ENCODE measurements at regions not wholly inside any gene's neighbourhood (a gene's known extent, or its start where the extent isn't known, plus 50 kb on each side); places are given as distances from the start of the nearest gene placed in this dataset.

DNA sequence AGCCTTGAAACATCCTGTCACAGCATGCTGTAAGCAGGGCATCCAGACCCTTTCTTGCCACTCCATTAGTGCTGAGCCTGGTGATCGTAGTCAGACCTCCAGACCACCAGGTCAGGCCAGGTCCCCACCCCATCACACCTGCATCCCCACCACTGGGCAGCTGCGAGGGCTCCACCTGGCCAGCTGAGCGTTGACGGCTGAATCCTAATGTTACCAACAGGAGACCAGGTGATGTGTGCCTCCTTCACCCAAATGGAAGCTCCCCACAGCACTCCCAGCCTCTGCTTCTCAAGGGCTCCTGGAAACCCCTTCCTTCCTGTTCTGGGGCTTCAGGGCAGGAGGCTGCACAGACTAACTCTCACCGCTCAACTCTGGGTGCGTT lies 189.4 kb downstream of the C16orf95 start:
- Mint-ChIP-seq H3K36me3 (ENCODE audit: insufficient read depth) (no peaks in the 10 kb centered on the region), H3K9me3 (ENCODE audit: low read depth) (peaks cover 4% of the 10 kb centered on the region), H3K4me3 (ENCODE audit: low read depth) (no peak overlapping the region)

DNA sequence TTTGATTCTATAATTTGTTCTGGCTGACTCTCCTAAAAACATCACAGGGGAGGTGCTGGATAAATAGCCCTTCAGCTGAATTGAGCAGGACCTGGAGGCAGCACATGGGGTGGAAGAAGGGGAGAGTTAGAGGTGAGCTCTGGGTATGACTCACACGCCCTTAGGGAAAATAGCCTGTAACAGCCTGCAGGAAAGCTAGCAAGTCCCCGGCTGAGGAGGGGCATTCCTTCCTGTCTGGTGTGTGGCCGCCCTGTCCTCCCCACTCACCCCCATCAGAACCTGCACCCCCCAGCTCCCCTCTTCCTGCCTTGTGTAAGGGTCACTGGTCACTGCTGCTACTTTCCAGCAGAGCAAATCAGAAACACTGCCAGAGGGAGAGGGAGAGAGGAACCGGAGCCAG lies 187.4 kb downstream of the C16orf95 start:
- Mint-ChIP-seq H3K9me3 (ENCODE audit: low read depth) (no peaks in the 10 kb centered on the region), H3K27me3 (peaks cover 27% of the 10 kb centered on the region), H3K4me3 (ENCODE audit: low read depth) (no peak overlapping the region), H3K4me1 (ENCODE audit: low read depth) (peaks cover 8% of the 10 kb centered on the region), H3K36me3 (ENCODE audit: insufficient read depth) (no peaks in the 10 kb centered on the region), H3K27ac (no peak overlapping the region)
- TF ChIP-seq, protein P1, sequence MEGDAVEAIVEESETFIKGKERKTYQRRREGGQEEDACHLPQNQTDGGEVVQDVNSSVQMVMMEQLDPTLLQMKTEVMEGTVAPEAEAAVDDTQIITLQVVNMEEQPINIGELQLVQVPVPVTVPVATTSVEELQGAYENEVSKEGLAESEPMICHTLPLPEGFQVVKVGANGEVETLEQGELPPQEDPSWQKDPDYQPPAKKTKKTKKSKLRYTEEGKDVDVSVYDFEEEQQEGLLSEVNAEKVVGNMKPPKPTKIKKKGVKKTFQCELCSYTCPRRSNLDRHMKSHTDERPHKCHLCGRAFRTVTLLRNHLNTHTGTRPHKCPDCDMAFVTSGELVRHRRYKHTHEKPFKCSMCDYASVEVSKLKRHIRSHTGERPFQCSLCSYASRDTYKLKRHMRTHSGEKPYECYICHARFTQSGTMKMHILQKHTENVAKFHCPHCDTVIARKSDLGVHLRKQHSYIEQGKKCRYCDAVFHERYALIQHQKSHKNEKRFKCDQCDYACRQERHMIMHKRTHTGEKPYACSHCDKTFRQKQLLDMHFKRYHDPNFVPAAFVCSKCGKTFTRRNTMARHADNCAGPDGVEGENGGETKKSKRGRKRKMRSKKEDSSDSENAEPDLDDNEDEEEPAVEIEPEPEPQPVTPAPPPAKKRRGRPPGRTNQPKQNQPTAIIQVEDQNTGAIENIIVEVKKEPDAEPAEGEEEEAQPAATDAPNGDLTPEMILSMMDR (IDR thresholded peaks at IDR 0.05; ENCODE audit: unreplicated experiment), result no peak
- DNase-seq (ENCODE audit: low spot score, unreplicated experiment), result no peak

More for the DNA sequence above, 189.4 kb downstream of the C16orf95 start:
- no peak for DNase-seq (ENCODE audit: low spot score, unreplicated experiment)
- TF ChIP-seq, protein P1 (IDR thresholded peaks at IDR 0.05; ENCODE audit: unreplicated experiment), result no peak
- no peak overlapping the region for H3K27ac Mint-ChIP-seq
- H3K4me1 Mint-ChIP-seq (ENCODE audit: low read depth), result peaks cover 8% of the 10 kb centered on the region
- peaks cover 21% of the 10 kb centered on the region for H3K27me3 Mint-ChIP-seq

GRCh38 chr16:87131061-87131995 lies 185.9 kb downstream of the C16orf95 start:
- no peak overlapping the region for H3K4me3 Mint-ChIP-seq (ENCODE audit: low read depth)
- no peak for DNase-seq (ENCODE audit: low spot score, unreplicated experiment)
- TF ChIP-seq, protein P1 (IDR thresholded peaks at IDR 0.05; ENCODE audit: unreplicated experiment), result no peak
- no peaks in the 10 kb centered on the region for H3K36me3 Mint-ChIP-seq (ENCODE audit: insufficient read depth)
- H3K4me1 Mint-ChIP-seq (ENCODE audit: low read depth), result peaks cover 7% of the 10 kb centered on the region
- peaks cover 23% of the 10 kb centered on the region for H3K27me3 Mint-ChIP-seq
- H3K27ac Mint-ChIP-seq, result no peak overlapping the region
- H3K9me3 Mint-ChIP-seq (ENCODE audit: low read depth), result no peaks in the 10 kb centered on the region

DNA sequence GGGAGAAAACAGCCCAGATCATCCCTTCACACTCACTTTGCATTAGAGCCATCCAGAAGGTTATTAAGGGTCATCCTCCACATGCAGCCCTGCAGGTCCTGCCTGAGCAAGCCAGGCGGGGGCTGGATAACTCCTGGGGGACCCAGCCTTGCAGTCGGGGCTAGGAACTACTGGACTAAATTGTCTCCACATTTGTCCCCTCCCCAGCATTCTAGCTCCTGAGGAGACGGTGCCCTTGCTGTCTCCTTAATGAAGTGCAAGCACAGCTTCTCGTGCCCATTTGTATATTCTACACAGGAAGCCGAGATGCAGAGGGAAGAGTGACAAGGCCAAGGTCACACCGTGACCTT lies 185.2 kb downstream of the C16orf95 start:
- peaks cover 1% of the 10 kb centered on the region for H3K4me1 Mint-ChIP-seq (ENCODE audit: low read depth)
- TF ChIP-seq, protein P1 (IDR thresholded peaks at IDR 0.05; ENCODE audit: unreplicated experiment), result no peak
- H3K27ac Mint-ChIP-seq, result no peak overlapping the region
- H3K9me3 Mint-ChIP-seq (ENCODE audit: low read depth), result no peaks in the 10 kb centered on the region
- DNase-seq (ENCODE audit: low spot score, unreplicated experiment), result no peak
- no peaks in the 10 kb centered on the region for H3K36me3 Mint-ChIP-seq (ENCODE audit: insufficient read depth)
- peaks cover 17% of the 10 kb centered on the region for H3K27me3 Mint-ChIP-seq
- no peak overlapping the region for H3K4me3 Mint-ChIP-seq (ENCODE audit: low read depth)

- Mint-ChIP-seq H3K4me3 (ENCODE audit: low read depth) (no peak overlapping the region), H3K27ac (no peak overlapping the region), H3K9me3 (ENCODE audit: low read depth) (no peaks in the 10 kb centered on the region), H3K4me1 (ENCODE audit: low read depth) (peaks cover 1% of the 10 kb centered on the region), H3K36me3 (ENCODE audit: insufficient read depth) (no peaks in the 10 kb centered on the region), H3K27me3 (peaks cover 17% of the 10 kb centered on the region)
- TF ChIP-seq, protein P1 (IDR thresholded peaks at IDR 0.05; ENCODE audit: unreplicated experiment), result no peak
- no peak for DNase-seq (ENCODE audit: low spot score, unreplicated experiment)
These were observed 184.7 kb downstream of the C16orf95 start for GRCh38 chr16:87132361-87133014.
